Activated CD8-positive, alpha-beta memory T cell treated with anti-CD3 and anti-CD28 coated beads for 36 hours (primary cell): ENCODE measurements at regions not wholly inside any gene's neighbourhood (a gene's known extent, or its start where the extent isn't known, plus 50 kb on each side); places are given as distances from the start of the nearest gene placed in this dataset.

Source experiments
- CTCF ChIA-PET: fragments of 350-600 bp; sonication (Branson Sonifier 250); formaldehyde crosslinking; loops from one replicate; lab custom pipeline; 2021; ENCODE audit warnings: antibody characterized with exemption; lab: Charles Lee
- POLR2A ChIA-PET: fragments of 350-600 bp; sonication (Branson Sonifier 250); formaldehyde crosslinking; loops from one replicate; lab custom pipeline; 2021; ENCODE audit warnings: antibody characterized with exemption; lab: Charles Lee

GRCh38 chr12:28099871-28100270 lies 90.4 kb upstream of the CCDC91 start:
- CTCF ChIA-PET, result no interaction called here
- POLR2A ChIA-PET, result no interaction called here

DNA sequence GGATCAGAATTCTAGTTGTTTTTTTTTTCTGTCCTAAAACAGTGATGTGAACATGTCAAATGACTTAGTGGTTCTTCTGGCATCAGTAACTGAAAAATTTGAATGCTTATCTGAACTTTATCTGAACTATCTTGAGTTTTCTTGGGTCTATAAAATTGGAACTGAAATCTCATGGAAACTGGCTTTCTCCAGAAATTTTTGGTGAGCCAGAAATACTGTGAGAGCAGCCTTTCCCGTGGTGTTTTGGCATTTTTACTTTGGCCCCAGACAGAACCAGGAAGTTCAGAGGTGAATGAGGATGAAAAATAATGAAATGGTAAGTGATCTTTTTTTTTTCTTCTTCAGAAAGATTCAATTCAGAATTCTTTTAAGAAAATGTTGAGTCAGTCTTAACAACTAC lies 89.5 kb upstream of the CCDC91 start:
- ChIA-PET POLR2A (no interaction called here), CTCF (no interaction called here)

- POLR2A ChIA-PET, result no interaction called here
- CTCF ChIA-PET, result no interaction called here
These were observed 85.9 kb upstream of the CCDC91 start for GRCh38 chr12:28104316-28104715.

GRCh38 chr12:28104903-28105864 lies 85.1 kb upstream of the CCDC91 start:
- ChIA-PET CTCF (no interaction called here), POLR2A (no interaction called here)

GRCh38 chr12:28107679-28108078 lies 82.6 kb upstream of the CCDC91 start:
- ChIA-PET CTCF (no interaction called here), POLR2A (no interaction called here)

- CTCF ChIA-PET, result no interaction called here
- POLR2A ChIA-PET, result no interaction called here
These were observed 81.7 kb upstream of the CCDC91 start for GRCh38 chr12:28108599-28108998.

DNA sequence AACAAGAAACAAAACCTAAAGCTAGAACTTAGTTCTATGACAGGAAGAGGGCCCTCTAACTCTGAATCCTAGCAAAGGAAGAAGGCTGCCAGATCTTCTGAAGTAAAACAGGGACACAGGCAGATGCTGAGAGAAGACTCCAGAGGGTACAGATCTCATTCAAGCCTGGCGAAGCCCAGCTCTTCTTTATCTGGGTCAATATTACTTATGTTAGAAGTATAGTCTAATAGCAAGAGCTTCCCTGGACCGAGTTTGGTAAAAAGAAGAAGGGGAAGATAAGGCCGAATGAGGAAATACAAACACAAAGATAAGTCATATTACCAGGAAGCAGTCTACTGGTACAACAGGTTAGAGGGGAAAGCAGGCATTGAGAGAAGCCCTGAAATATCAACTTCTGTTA lies 79.9 kb upstream of the CCDC91 start:
- CTCF ChIA-PET, result interaction anchor here (1.2 kb wide), 1 partner anchor 11 kb away, joined by 3 read pairs; no protein-coding TSS in a partner anchor
- POLR2A ChIA-PET, result no interaction called here

DNA sequence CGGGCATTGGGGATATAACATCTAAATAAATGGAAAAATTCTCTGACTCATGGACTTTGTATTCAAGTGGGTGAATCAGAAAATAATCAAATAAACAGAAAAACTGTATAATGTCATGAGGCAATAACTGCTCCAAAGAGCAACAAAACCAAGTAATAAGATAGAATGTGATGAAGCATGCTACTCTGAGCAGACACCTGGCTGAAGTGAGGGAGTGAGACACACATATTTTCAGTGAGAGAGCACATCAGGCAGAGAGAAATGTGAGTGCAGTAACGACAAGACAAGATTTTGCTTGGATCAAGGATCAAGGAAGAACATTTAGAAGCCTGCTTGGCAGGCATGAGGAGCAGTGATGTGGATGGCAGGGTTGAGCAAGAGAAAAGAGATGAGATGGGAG lies 75.8 kb upstream of the CCDC91 start:
- POLR2A ChIA-PET, result no interaction called here

DNA sequence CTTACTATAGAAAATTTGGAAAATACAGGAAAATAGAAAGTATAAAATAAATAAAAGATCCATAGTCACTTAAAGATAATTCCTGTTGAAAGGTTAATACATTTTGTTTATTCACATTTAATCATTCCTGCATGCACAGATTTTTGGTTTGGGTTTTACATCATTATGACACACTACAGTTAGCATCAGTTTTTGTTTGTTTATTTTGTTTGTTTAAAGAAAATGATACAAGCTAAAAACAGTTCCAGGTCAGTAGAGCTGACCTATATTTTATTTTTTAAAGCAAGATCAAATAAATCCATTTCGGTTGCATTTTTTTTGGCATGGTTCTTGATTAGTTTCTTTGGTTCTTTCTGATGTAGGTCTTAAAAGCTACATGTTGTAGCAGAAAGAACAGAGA lies 68.8 kb upstream of the CCDC91 start:
- CTCF ChIA-PET, result interaction anchor here (1.4 kb wide), 1 partner anchor 12 kb away, joined by 3 read pairs; no protein-coding TSS in a partner anchor
- POLR2A ChIA-PET, result no interaction called here

More for the DNA sequence above, 75.8 kb upstream of the CCDC91 start:
- CTCF ChIA-PET, result no interaction called here

- ChIA-PET POLR2A (no interaction called here), CTCF (no interaction called here)
These were observed 68.2 kb upstream of the CCDC91 start for GRCh38 chr12:28121899-28122655.

DNA sequence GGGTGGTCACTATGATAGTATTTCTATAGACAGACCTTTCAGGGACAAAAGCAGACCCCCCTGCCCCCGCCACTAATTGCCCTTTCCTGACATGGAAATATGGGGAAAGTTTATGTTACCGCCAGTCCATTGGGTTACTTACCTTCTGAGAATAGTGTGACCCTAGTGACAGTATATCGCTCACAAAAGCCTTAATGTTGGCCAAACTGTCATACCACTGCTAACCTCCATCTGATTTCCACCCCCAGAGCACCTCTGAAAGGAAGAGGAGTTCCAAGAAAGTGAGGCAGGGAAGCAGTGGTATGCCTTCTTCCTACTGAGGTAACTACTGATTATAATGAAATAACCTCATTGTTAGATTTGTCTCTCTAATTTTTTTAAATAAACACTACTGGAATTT lies 67.5 kb upstream of the CCDC91 start:
- CTCF ChIA-PET, result no interaction called here
- POLR2A ChIA-PET, result no interaction called here

- POLR2A ChIA-PET, result no interaction called here
- CTCF ChIA-PET, result no interaction called here
These were observed 62.8 kb upstream of the CCDC91 start for GRCh38 chr12:28127455-28127854.

DNA sequence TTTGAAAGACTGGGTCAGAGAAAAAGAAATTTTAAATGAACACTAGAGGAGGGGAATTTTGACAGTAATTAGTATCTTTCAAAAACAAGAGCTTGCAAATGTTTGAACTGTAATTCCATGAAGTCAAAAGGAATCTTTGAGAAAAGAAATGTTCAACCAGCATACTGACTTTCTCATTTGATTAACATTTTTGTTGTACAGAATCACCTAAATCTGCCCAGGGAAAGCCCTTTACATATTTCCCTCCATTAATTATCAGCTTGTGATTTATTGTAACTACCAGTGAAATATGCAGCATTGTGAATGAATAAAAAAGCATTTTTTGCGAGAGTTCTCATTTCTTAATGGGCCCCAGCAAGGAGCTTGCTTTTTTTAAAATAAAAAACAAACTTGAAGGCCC lies 61.2 kb upstream of the CCDC91 start:
- CTCF ChIA-PET, result no interaction called here
- POLR2A ChIA-PET, result no interaction called here

DNA sequence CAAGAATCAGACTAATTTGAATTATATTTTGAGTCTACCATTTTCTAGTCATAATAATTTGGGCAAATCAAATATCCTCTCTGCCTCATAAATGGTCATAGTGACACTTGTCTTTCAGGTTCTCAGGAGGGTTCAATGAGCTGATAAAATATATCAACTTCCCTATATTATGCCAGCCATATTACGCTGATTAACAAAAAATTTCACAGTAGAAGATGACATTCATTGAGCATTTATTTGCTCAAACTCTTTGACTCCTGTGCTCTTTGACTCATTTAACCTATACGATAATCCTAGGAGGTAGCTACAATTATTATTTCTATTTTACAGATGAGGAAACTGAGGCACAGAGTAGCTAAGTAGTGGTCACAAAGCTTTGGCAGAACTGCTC lies 60.0 kb upstream of the CCDC91 start:
- POLR2A ChIA-PET, result no interaction called here
- CTCF ChIA-PET, result no interaction called here

GRCh38 chr12:28130625-28131598 lies 59.3 kb upstream of the CCDC91 start:
- CTCF ChIA-PET, result no interaction called here
- POLR2A ChIA-PET, result no interaction called here

GRCh38 chr12:28132398-28132797 lies 57.9 kb upstream of the CCDC91 start:
- POLR2A ChIA-PET, result no interaction called here
- CTCF ChIA-PET, result no interaction called here

GRCh38 chr12:28135801-28136439 lies 54.3 kb upstream of the CCDC91 start:
- ChIA-PET CTCF (no interaction called here), POLR2A (no interaction called here)

DNA sequence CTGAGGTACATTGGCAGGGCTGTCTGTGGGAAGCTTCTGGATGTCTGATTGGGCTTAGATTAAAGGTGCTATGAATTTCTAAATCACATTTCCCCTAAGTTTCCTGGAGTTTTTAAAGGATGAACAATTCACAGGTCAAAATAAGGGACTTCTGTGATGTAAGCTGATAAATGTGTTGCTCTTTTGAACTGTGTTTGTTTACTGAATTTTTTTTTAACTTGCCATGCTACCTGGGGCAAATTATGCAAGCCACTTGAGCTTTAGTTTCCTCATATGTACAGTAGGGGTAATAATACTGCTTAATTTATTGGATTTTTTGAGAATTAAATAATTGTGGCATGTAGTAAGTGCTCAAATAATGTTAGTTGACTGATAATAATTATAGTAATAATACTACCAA lies 52.8 kb upstream of the CCDC91 start:
- ChIA-PET POLR2A (no interaction called here), CTCF (no interaction called here)

GRCh38 chr12:28140404-28140803 lies 49.9 kb upstream of the CCDC91 start:
- CTCF ChIA-PET, result no interaction called here

More at GRCh38 chr12:28140404-28140803, 49.9 kb upstream of the CCDC91 start:
- POLR2A ChIA-PET, result no interaction called here
